Liver (tissue), 3 donors: ENCODE measurements at regions not wholly inside any gene's neighbourhood (a gene's known extent, or its start where the extent isn't known, plus 50 kb on each side); places are given as distances from the start of the nearest gene placed in this dataset.

ENCODE experiments used
- EGR1 ChIP-seq, 2 donors: IDR thresholded peaks; 2 replicates each; pipeline ENCODE4 v1.6.1; 2016 to 2018; ENCODE audit warnings: antibody characterized with exemption in 2 of 2, low read depth in 2 of 2
- GABPA ChIP-seq, 2 donors: IDR thresholded peaks in 1 of 2; conservative IDR thresholded peaks in 1 of 2; 2 replicates each; pipeline ENCODE4 v1.6.1; 2016; ENCODE audit warnings: antibody characterized with exemption in 2 of 2, mild to moderate bottlenecking in 1 of 2, moderate library complexity in 1 of 2
- RAD21 ChIP-seq, 2 donors: IDR thresholded peaks; 2 replicates each; pipeline ENCODE4 v1.6.1; 2016; ENCODE audit warnings: antibody characterized with exemption in 2 of 2, mild to moderate bottlenecking in 2 of 2
- RXRA ChIP-seq, 2 donors: IDR thresholded peaks; 2 replicates each; pipeline ENCODE4 v1.6.1; 2017 to 2018; ENCODE audit warnings: antibody characterized with exemption in 2 of 2, mild to moderate bottlenecking in 1 of 2
- TAF1 ChIP-seq: conservative IDR thresholded peaks from 2 replicates; pipeline ENCODE4 v1.6.1; 2016; ENCODE audit warnings: antibody characterized with exemption, mild to moderate bottlenecking
- YY1 ChIP-seq: IDR thresholded peaks from 2 replicates; pipeline ENCODE4 v1.6.1; 2016; ENCODE audit warnings: antibody characterized with exemption, mild to moderate bottlenecking
- TF ChIP-seq, protein P1 (sequence below): fragments of 150-350 bp; IDR thresholded peaks from 2 replicates; pipeline ENCODE4 v1.5.1; 2017; ENCODE audit warnings: improper control_type of control experiment, low read depth, low read length; ENCODE audit not compliant: missing input control
- TF ChIP-seq, protein P2 (sequence below): IDR thresholded peaks from 2 replicates; pipeline ENCODE4 v1.6.1; 2016; ENCODE audit warnings: antibody characterized with exemption
- TF ChIP-seq, protein P3 (sequence below): IDR thresholded peaks from 2 replicates; pipeline ENCODE4 v1.6.1; 2016; ENCODE audit warnings: antibody characterized with exemption, mild to moderate bottlenecking
- TF ChIP-seq, protein P4 (sequence below): IDR thresholded peaks from 2 replicates; pipeline ENCODE4 v1.6.1; 2016; ENCODE audit warnings: antibody characterized with exemption
- TF ChIP-seq, protein P5 (sequence below): IDR thresholded peaks from 2 replicates; pipeline ENCODE4 v1.6.1; 2016; ENCODE audit warnings: antibody characterized with exemption
- donor health status: healthy.
- donor health status: healthy.

DNA sequence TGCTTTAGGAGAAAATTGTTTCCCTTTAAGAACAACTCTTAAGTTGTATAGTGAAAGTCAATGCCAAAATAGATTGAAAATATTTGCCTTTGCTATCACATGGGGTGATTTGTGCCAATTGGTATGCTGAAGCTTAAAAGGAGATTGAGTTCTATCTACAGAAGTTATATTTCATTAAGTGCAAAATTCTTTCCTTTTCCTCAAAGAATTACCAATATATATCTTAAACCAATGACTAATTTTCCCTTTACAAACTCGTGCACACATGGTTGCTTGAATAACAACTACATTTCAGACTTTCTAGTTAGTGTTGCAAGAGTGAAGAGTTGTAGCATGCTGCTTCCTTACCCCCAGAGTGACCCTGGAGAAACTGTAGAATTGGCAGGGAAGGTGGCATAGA, 990.0 kb upstream of the PABPC4L start:
- TF ChIP-seq, protein P1, sequence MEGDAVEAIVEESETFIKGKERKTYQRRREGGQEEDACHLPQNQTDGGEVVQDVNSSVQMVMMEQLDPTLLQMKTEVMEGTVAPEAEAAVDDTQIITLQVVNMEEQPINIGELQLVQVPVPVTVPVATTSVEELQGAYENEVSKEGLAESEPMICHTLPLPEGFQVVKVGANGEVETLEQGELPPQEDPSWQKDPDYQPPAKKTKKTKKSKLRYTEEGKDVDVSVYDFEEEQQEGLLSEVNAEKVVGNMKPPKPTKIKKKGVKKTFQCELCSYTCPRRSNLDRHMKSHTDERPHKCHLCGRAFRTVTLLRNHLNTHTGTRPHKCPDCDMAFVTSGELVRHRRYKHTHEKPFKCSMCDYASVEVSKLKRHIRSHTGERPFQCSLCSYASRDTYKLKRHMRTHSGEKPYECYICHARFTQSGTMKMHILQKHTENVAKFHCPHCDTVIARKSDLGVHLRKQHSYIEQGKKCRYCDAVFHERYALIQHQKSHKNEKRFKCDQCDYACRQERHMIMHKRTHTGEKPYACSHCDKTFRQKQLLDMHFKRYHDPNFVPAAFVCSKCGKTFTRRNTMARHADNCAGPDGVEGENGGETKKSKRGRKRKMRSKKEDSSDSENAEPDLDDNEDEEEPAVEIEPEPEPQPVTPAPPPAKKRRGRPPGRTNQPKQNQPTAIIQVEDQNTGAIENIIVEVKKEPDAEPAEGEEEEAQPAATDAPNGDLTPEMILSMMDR, result no peak
- TF ChIP-seq, protein P2, sequence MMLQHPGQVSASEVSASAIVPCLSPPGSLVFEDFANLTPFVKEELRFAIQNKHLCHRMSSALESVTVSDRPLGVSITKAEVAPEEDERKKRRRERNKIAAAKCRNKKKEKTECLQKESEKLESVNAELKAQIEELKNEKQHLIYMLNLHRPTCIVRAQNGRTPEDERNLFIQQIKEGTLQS, result no peak
- TF ChIP-seq RAD21 (IDR thresholded peaks at IDR 0.05), result no peak
- TF ChIP-seq TAF1, result no peak
- no peak for TF ChIP-seq GABPA (IDR thresholded peaks at IDR 0.05 in 1 of 2, conservative IDR thresholded peaks at IDR 0.05 in 1 of 2)
- TF ChIP-seq EGR1 (IDR thresholded peaks at IDR 0.05; ENCODE audit: low read depth in 2 of 2), result no peak
- no peak for TF ChIP-seq YY1
- TF ChIP-seq, protein P3, sequence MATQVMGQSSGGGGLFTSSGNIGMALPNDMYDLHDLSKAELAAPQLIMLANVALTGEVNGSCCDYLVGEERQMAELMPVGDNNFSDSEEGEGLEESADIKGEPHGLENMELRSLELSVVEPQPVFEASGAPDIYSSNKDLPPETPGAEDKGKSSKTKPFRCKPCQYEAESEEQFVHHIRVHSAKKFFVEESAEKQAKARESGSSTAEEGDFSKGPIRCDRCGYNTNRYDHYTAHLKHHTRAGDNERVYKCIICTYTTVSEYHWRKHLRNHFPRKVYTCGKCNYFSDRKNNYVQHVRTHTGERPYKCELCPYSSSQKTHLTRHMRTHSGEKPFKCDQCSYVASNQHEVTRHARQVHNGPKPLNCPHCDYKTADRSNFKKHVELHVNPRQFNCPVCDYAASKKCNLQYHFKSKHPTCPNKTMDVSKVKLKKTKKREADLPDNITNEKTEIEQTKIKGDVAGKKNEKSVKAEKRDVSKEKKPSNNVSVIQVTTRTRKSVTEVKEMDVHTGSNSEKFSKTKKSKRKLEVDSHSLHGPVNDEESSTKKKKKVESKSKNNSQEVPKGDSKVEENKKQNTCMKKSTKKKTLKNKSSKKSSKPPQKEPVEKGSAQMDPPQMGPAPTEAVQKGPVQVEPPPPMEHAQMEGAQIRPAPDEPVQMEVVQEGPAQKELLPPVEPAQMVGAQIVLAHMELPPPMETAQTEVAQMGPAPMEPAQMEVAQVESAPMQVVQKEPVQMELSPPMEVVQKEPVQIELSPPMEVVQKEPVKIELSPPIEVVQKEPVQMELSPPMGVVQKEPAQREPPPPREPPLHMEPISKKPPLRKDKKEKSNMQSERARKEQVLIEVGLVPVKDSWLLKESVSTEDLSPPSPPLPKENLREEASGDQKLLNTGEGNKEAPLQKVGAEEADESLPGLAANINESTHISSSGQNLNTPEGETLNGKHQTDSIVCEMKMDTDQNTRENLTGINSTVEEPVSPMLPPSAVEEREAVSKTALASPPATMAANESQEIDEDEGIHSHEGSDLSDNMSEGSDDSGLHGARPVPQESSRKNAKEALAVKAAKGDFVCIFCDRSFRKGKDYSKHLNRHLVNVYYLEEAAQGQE, result no peak
- TF ChIP-seq, protein P4, sequence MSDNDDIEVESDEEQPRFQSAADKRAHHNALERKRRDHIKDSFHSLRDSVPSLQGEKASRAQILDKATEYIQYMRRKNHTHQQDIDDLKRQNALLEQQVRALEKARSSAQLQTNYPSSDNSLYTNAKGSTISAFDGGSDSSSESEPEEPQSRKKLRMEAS, result no peak
- no peak for TF ChIP-seq RXRA (IDR thresholded peaks at IDR 0.05)
- TF ChIP-seq, protein P5, sequence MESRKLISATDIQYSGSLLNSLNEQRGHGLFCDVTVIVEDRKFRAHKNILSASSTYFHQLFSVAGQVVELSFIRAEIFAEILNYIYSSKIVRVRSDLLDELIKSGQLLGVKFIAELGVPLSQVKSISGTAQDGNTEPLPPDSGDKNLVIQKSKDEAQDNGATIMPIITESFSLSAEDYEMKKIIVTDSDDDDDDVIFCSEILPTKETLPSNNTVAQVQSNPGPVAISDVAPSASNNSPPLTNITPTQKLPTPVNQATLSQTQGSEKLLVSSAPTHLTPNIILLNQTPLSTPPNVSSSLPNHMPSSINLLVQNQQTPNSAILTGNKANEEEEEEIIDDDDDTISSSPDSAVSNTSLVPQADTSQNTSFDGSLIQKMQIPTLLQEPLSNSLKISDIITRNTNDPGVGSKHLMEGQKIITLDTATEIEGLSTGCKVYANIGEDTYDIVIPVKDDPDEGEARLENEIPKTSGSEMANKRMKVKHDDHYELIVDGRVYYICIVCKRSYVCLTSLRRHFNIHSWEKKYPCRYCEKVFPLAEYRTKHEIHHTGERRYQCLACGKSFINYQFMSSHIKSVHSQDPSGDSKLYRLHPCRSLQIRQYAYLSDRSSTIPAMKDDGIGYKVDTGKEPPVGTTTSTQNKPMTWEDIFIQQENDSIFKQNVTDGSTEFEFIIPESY, result no peak
